ENCODE measurements at regions not wholly inside any gene's neighbourhood (a gene's known extent, or its start where the extent isn't known, plus 50 kb on each side); places are given as distances from the start of the nearest gene placed in this dataset.

- no peak overlapping the region for H3K9ac ChIP-seq (ENCODE audit: control insufficient read depth, extremely low read depth, insufficient read depth, low read length)
- H3K27me3 ChIP-seq (ENCODE audit: control insufficient read depth, extremely low read depth, insufficient read depth, low read length) = no peaks in the 10 kb centered on the region
- no peak overlapping the region for H3K27ac ChIP-seq (ENCODE audit: control insufficient read depth, insufficient read depth, low read length)
- dilution Hi-C loops (cut with MboI; ENCODE audit: extremely low pct_ligation_motif_present, low sequenced_read_pairs) = no loop called here
- no peaks in the 10 kb centered on the region for H3K36me3 ChIP-seq (ENCODE audit: control insufficient read depth in 2 of 2, extremely low read depth in 1 of 2, insufficient read depth in 2 of 2, low read length in 2 of 2)
- H4K20me1 ChIP-seq (ENCODE audit: control insufficient read depth, extremely low read depth, insufficient read depth, low read length) = no peaks in the 10 kb centered on the region
- H3K4me1 ChIP-seq (ENCODE audit: control insufficient read depth, extremely low read depth, insufficient read depth, low read length) = no peaks in the 10 kb centered on the region
- FAIRE-seq (no peak), DNase-seq (ENCODE audit: low read depth, low spot score) (no peak)
- H3K9me3 ChIP-seq (ENCODE audit: control insufficient read depth, low read depth, low read length) = no peaks in the 10 kb centered on the region
- no peak overlapping the region for H3K4me2 ChIP-seq (ENCODE audit: control insufficient read depth, extremely low read depth, insufficient read depth, low read depth, low read length)
- H3K9me1 ChIP-seq (ENCODE audit: control insufficient read depth, extremely low read depth, insufficient read depth, low read length) = no peaks in the 10 kb centered on the region
- H3K4me3 ChIP-seq (ENCODE audit: control insufficient read depth in 2 of 3, extremely low read depth in 1 of 3, insufficient read depth in 2 of 3, low read depth in 1 of 3, low read length in 3 of 3) = no peak overlapping the region
- no peak overlapping the region for H2AFZ ChIP-seq (ENCODE audit: control insufficient read depth, low read length)
- TF ChIP-seq CTCF (optimal IDR thresholded peaks at IDR 0.05 in 1 of 3, IDR thresholded peaks at IDR 0.05 in 1 of 3, conservative IDR thresholded peaks at IDR 0.05 in 1 of 3; ENCODE audit: extremely low read depth in 1 of 3, insufficient read depth in 2 of 3, low read length in 3 of 3) (no peak), EZH2 (IDR thresholded peaks at IDR 0.05; ENCODE audit: low read length) (no peak)
- no peaks in the 10 kb centered on the region for H3K79me2 ChIP-seq (ENCODE audit: control insufficient read depth, insufficient read depth, low read length)
Measured at GRCh38 chr5:57880216-57880615, 397.6 kb upstream of the ACTBL2 start.

GRCh38 chr5:57878301-57878722 lies 395.7 kb upstream of the ACTBL2 start:
- H3K36me3 ChIP-seq (ENCODE audit: control insufficient read depth in 2 of 2, extremely low read depth in 1 of 2, insufficient read depth in 2 of 2, low read length in 2 of 2) = no peaks in the 10 kb centered on the region
- H3K4me2 ChIP-seq (ENCODE audit: control insufficient read depth, extremely low read depth, insufficient read depth, low read depth, low read length) = no peak overlapping the region
- no peaks in the 10 kb centered on the region for H3K79me2 ChIP-seq (ENCODE audit: control insufficient read depth, insufficient read depth, low read length)
- no peaks in the 10 kb centered on the region for H3K9me1 ChIP-seq (ENCODE audit: control insufficient read depth, extremely low read depth, insufficient read depth, low read length)
- FAIRE-seq = no peak
- DNase-seq (ENCODE audit: low read depth, low spot score) = no peak
- no peak overlapping the region for H2AFZ ChIP-seq (ENCODE audit: control insufficient read depth, low read length)
- H3K27me3 ChIP-seq (ENCODE audit: control insufficient read depth, extremely low read depth, insufficient read depth, low read length) = no peaks in the 10 kb centered on the region
- H4K20me1 ChIP-seq (ENCODE audit: control insufficient read depth, extremely low read depth, insufficient read depth, low read length) = no peaks in the 10 kb centered on the region
- H3K27ac ChIP-seq (ENCODE audit: control insufficient read depth, insufficient read depth, low read length) = no peak overlapping the region
- TF ChIP-seq CTCF (optimal IDR thresholded peaks at IDR 0.05 in 1 of 3, IDR thresholded peaks at IDR 0.05 in 1 of 3, conservative IDR thresholded peaks at IDR 0.05 in 1 of 3; ENCODE audit: extremely low read depth in 1 of 3, insufficient read depth in 2 of 3, low read length in 3 of 3) (no peak), EZH2 (IDR thresholded peaks at IDR 0.05; ENCODE audit: low read length) (no peak)
- no peaks in the 10 kb centered on the region for H3K9me3 ChIP-seq (ENCODE audit: control insufficient read depth, low read depth, low read length)
- dilution Hi-C loops (cut with MboI; ENCODE audit: extremely low pct_ligation_motif_present, low sequenced_read_pairs) = no loop called here
- H3K4me1 ChIP-seq (ENCODE audit: control insufficient read depth, extremely low read depth, insufficient read depth, low read length) = no peaks in the 10 kb centered on the region
- no peak overlapping the region for H3K9ac ChIP-seq (ENCODE audit: control insufficient read depth, extremely low read depth, insufficient read depth, low read length)
- H3K4me3 ChIP-seq (ENCODE audit: control insufficient read depth in 2 of 3, extremely low read depth in 1 of 3, insufficient read depth in 2 of 3, low read depth in 1 of 3, low read length in 3 of 3) = no peak overlapping the region
